GM12878 (cell line): ENCODE measurements at regions not wholly inside any gene's neighbourhood (a gene's known extent, or its start where the extent isn't known, plus 50 kb on each side); places are given as distances from the start of the nearest gene placed in this dataset.

Experiments
- EP300 ChIP-seq, 2 experiments: fragments of 150-350 bp in 1 of 2; IDR thresholded peaks; 2 replicates each; pipeline ENCODE4 v1.6.1; 2011 to 2012; ENCODE audit warnings: low read depth in 2 of 2, low read length in 2 of 2, borderline replicate concordance in 1 of 2, improper control_type of control experiment in 1 of 2, inconsistent platforms in 1 of 2; ENCODE audit not compliant: control insufficient read depth in 1 of 2
- MLLT1 ChIP-seq: fragments of 450-650 bp; IDR thresholded peaks from 2 replicates; pipeline ENCODE4 v1.6.1; 2016; ENCODE audit warnings: mild to moderate bottlenecking
- NR2F1 ChIP-seq: fragments of 450-650 bp; conservative IDR thresholded peaks from 2 replicates; pipeline ENCODE4 v1.6.1; 2017; ENCODE audit warnings: mild to moderate bottlenecking
- POLR2A ChIP-seq: IDR thresholded peaks from 2 replicates; pipeline ENCODE4 v1.6.1; 2011; ENCODE audit warnings: low read depth, mild to moderate bottlenecking, low read length
- RAD51 ChIP-seq: fragments of 450-650 bp; IDR thresholded peaks from 2 replicates; pipeline ENCODE4 v1.6.1; 2016; ENCODE audit warnings: moderate library complexity, mild to moderate bottlenecking, inconsistent platforms
- RB1 ChIP-seq: fragments of 450-650 bp; formaldehyde crosslinking; IDR thresholded peaks from 2 replicates; pipeline ENCODE4 v1.6.1; 2017; ENCODE audit warnings: mild to moderate bottlenecking, borderline replicate concordance
- SREBF1 ChIP-seq: IDR thresholded peaks from 2 replicates; pipeline ENCODE4 v1.6.1; 2012; ENCODE audit warnings: mild to moderate bottlenecking, low read length
- TCF3 ChIP-seq: IDR thresholded peaks from 2 replicates; pipeline ENCODE4 v1.6.1; 2012; ENCODE audit warnings: low read depth, mild to moderate bottlenecking, low read length, borderline replicate concordance; ENCODE audit not compliant: insufficient read depth
- TF ChIP-seq, protein P1 (sequence below): fragments of 450-650 bp; IDR thresholded peaks from 2 replicates; pipeline ENCODE4 v1.6.1; 2016; ENCODE audit warnings: mild to moderate bottlenecking, moderate library complexity, borderline replicate concordance
- TF ChIP-seq, protein P2 (sequence below): IDR thresholded peaks from 2 replicates; pipeline ENCODE4 v1.6.1; 2012; ENCODE audit warnings: low read length, inconsistent platforms

GRCh38 chr22:49418943-49419342, 408.7 kb downstream of the BRD1 start (continued):
- TF ChIP-seq, protein P1, sequence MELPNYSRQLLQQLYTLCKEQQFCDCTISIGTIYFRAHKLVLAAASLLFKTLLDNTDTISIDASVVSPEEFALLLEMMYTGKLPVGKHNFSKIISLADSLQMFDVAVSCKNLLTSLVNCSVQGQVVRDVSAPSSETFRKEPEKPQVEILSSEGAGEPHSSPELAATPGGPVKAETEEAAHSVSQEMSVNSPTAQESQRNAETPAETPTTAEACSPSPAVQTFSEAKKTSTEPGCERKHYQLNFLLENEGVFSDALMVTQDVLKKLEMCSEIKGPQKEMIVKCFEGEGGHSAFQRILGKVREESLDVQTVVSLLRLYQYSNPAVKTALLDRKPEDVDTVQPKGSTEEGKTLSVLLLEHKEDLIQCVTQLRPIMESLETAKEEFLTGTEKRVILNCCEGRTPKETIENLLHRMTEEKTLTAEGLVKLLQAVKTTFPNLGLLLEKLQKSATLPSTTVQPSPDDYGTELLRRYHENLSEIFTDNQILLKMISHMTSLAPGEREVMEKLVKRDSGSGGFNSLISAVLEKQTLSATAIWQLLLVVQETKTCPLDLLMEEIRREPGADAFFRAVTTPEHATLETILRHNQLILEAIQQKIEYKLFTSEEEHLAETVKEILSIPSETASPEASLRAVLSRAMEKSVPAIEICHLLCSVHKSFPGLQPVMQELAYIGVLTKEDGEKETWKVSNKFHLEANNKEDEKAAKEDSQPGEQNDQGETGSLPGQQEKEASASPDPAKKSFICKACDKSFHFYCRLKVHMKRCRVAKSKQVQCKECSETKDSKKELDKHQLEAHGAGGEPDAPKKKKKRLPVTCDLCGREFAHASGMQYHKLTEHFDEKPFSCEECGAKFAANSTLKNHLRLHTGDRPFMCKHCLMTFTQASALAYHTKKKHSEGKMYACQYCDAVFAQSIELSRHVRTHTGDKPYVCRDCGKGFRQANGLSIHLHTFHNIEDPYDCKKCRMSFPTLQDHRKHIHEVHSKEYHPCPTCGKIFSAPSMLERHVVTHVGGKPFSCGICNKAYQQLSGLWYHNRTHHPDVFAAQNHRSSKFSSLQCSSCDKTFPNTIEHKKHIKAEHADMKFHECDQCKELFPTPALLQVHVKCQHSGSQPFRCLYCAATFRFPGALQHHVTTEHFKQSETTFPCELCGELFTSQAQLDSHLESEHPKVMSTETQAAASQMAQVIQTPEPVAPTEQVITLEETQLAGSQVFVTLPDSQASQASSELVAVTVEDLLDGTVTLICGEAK: no peak
- TF ChIP-seq TCF3 (no peak), MLLT1 (no peak), EP300 (IDR thresholded peaks at IDR 0.05; ENCODE audit: borderline replicate concordance in 1 of 2, control insufficient read depth in 1 of 2, low read depth in 2 of 2, low read length in 2 of 2) (no peak), NR2F1 (no peak), RB1 (no peak), SREBF1 (no peak), POLR2A (no peak), RAD51 (no peak)
- TF ChIP-seq, protein P2, sequence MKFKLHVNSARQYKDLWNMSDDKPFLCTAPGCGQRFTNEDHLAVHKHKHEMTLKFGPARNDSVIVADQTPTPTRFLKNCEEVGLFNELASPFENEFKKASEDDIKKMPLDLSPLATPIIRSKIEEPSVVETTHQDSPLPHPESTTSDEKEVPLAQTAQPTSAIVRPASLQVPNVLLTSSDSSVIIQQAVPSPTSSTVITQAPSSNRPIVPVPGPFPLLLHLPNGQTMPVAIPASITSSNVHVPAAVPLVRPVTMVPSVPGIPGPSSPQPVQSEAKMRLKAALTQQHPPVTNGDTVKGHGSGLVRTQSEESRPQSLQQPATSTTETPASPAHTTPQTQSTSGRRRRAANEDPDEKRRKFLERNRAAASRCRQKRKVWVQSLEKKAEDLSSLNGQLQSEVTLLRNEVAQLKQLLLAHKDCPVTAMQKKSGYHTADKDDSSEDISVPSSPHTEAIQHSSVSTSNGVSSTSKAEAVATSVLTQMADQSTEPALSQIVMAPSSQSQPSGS: no peak
